ENCODE measurements at regions not wholly inside any gene's neighbourhood (a gene's known extent, or its start where the extent isn't known, plus 50 kb on each side); places are given as distances from the start of the nearest gene placed in this dataset.

DNA sequence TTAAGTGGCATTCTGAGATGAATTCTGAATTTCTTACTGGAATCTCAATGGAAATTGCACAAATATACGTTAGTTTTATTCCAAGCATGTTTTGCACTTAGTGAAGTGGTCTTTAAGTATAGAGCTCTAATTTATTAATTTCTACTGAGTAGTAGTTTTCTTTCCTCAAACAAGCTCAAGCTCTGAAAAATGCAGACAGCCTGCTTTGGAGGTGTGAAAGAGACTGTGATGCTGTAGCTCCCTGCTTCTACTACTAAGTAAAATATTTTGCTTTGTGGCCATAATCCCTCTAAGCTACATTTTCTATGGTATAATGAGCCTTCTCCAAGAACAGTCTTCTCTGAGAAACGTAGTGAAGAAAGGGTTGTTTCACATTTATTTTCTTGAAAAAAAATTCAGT is 243.5 kb upstream of the HS3ST5 start:
- TF ChIP-seq, protein P1, sequence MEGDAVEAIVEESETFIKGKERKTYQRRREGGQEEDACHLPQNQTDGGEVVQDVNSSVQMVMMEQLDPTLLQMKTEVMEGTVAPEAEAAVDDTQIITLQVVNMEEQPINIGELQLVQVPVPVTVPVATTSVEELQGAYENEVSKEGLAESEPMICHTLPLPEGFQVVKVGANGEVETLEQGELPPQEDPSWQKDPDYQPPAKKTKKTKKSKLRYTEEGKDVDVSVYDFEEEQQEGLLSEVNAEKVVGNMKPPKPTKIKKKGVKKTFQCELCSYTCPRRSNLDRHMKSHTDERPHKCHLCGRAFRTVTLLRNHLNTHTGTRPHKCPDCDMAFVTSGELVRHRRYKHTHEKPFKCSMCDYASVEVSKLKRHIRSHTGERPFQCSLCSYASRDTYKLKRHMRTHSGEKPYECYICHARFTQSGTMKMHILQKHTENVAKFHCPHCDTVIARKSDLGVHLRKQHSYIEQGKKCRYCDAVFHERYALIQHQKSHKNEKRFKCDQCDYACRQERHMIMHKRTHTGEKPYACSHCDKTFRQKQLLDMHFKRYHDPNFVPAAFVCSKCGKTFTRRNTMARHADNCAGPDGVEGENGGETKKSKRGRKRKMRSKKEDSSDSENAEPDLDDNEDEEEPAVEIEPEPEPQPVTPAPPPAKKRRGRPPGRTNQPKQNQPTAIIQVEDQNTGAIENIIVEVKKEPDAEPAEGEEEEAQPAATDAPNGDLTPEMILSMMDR (IDR thresholded peaks at IDR 0.05; ENCODE audit: low read length): no peak
- TF ChIP-seq EZH2 (IDR thresholded peaks at IDR 0.05; ENCODE audit: borderline replicate concordance, low read length): no peak

Data from OCI-LY1 (cell line).